ENCODE measurements at regions not wholly inside any gene's neighbourhood (a gene's known extent, or its start where the extent isn't known, plus 50 kb on each side); places are given as distances from the start of the nearest gene placed in this dataset.

DNA sequence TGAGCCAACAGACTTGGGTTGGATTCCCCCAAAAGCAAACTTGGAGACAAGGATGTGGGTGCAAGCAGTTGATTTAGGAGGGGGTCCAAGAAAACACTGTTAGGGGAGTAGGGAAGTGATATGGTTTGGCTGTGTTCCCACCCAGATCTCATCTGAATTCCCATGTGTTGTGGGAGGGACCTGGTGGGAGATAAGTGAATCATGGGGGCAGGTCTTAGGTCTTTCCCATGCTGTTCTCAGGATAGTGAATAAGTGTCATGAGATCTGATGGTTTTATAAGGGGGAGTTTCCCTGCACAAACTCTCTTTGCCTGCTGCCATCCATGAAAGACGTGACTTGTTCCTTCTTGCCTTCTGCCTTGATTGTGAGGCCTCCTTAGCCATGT, 542.6 kb downstream of the DHX35 start:
- intact Hi-C loops (cut with DNase I): no loop called here
- WGBS, 2 donors: 40 to 50% methylated on average over 1 of the region's 1 CpG

DNA sequence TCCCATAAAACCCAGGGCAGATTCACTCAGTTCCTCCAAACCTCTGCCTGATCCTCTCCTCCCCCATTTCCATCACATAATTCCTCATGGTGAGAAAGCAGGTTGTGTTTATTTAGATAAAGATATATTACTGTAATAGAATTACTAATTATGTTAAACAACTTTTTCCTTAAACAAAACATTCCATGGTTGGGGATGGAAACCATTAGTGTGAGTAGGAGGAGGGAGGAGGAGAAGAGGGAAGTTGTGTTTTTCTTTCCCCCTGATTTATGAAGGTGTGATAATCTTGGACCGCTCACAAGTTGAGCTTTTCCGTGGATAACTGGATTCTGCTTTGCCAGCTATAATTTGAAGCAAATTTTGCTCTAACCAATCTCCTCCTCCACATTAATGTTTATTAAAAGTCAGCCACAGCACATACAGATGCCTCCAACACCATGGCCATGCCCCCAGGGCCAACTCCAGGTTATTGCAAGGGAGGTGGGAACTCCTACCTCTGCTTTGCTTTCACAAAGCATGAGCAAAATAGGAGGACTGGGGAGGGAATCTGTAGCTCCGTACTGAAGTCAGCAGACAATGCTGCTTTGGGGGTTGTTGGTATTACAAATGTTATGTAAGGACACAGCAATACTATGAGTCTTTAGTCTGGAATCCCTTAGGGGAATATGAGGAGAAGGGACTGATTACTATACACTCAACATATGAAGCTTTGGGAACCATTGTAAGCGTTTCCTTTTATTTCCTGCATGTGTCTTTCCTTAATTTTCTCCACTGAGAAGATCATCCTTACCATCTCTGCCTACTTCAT, 542.0 kb downstream of the DHX35 start:
- no peak for TF ChIP-seq POLR2A (IDR thresholded peaks at IDR 0.05)
- TF ChIP-seq, protein P1, sequence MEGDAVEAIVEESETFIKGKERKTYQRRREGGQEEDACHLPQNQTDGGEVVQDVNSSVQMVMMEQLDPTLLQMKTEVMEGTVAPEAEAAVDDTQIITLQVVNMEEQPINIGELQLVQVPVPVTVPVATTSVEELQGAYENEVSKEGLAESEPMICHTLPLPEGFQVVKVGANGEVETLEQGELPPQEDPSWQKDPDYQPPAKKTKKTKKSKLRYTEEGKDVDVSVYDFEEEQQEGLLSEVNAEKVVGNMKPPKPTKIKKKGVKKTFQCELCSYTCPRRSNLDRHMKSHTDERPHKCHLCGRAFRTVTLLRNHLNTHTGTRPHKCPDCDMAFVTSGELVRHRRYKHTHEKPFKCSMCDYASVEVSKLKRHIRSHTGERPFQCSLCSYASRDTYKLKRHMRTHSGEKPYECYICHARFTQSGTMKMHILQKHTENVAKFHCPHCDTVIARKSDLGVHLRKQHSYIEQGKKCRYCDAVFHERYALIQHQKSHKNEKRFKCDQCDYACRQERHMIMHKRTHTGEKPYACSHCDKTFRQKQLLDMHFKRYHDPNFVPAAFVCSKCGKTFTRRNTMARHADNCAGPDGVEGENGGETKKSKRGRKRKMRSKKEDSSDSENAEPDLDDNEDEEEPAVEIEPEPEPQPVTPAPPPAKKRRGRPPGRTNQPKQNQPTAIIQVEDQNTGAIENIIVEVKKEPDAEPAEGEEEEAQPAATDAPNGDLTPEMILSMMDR (IDR thresholded peaks at IDR 0.05): no peak
- DNase-seq: no peak
- Histone ChIP-seq H3K27ac (no peak overlapping the region), H3K4me3 (no peak overlapping the region), H3K9me3 (no peaks in the 10 kb centered on the region), H3K36me3 (replicated peaks in 1 of 2; ENCODE audit: insufficient read depth in 1 of 2, low read depth in 2 of 2) (no peaks in the 10 kb centered on the region), H3K4me1 (no peaks in the 10 kb centered on the region), H3K27me3 (no peaks in the 10 kb centered on the region)
- no peak for ATAC-seq
- intact Hi-C loops (cut with DNase I): no loop called here
- WGBS, 2 donors: 67 to 69% methylated on average over 4 of the region's 4 CpGs

More for the DNA sequence above, 542.6 kb downstream of the DHX35 start:
- Histone ChIP-seq H3K27me3 (no peaks in the 10 kb centered on the region), H3K9me3 (no peaks in the 10 kb centered on the region), H3K4me1 (no peaks in the 10 kb centered on the region), H3K4me3 (no peak overlapping the region), H3K27ac (no peak overlapping the region), H3K36me3 (replicated peaks in 1 of 2; ENCODE audit: insufficient read depth in 1 of 2, low read depth in 2 of 2) (no peaks in the 10 kb centered on the region)
- TF ChIP-seq, protein P1 (IDR thresholded peaks at IDR 0.05): no peak
- TF ChIP-seq POLR2A (IDR thresholded peaks at IDR 0.05): no peak
- DNase-seq (no peak), ATAC-seq (no peak)

DNA sequence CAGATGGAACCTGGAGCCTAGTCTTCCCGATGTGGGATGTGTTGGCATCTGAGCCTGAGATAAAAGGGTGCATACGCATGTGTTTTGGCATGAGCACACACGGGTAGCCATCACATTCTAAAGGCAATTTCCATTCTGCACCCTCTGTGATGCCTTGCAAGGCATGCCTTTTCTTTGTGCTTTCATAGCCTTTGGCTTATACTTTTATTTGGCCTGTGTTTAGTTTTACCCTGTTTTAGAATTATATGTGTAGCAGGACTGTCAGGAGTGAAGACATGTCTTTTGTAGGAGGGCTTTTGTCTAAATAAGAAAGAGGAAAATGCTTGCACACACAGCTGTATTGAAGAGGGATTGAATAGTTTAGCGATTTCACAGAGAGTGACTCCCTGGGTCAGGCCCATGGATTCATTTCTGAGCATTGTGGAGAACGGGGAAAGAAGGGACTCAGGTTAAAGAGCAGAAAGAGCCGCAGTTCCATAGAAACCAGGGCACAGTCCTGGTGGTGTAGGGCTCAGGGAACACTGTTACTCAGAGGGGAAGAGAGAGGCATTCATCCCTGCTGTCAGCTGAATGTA, 530.2 kb downstream of the DHX35 start:
- no peak for ATAC-seq
- intact Hi-C loops (cut with DNase I): no loop called here
- no peaks in the 10 kb centered on the region for H3K9me3 ChIP-seq

DNA sequence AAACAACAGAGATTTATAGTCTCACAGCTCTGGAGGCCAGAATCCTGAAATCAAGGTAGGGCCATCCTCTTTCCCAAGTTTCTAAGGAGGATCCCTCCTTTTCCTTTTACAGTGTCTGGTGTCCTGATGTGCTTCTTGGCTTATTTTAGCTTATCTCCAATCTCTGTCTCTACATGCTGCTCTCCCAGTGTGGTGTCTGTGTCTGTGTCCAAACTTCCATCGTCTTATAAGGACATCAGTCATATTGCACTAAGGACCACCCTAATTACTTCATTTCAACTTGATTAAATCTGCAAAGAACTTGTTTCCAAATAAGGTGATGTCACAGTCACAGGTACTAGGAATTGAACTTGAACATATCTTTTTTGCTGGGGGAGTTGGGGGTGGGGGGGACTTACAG, 529.6 kb downstream of the DHX35 start:
- Histone ChIP-seq H3K4me1 (no peaks in the 10 kb centered on the region), H3K9me3 (no peaks in the 10 kb centered on the region), H3K27ac (no peak overlapping the region), H3K4me3 (no peak overlapping the region), H3K36me3 (replicated peaks in 1 of 2; ENCODE audit: insufficient read depth in 1 of 2, low read depth in 2 of 2) (no peaks in the 10 kb centered on the region), H3K27me3 (no peaks in the 10 kb centered on the region)
- intact Hi-C loops (cut with DNase I): no loop called here
- DNase-seq (no peak), ATAC-seq (no peak)
- TF ChIP-seq POLR2A (IDR thresholded peaks at IDR 0.05): no peak
- 58 to 70% methylated on average over 1 of the region's 1 CpG for WGBS, 2 donors

More for the DNA sequence above, 530.2 kb downstream of the DHX35 start:
- no peak overlapping the region for H3K4me3 ChIP-seq
- no peak for DNase-seq
- TF ChIP-seq, protein P1 (IDR thresholded peaks at IDR 0.05): no peak
- no peak for TF ChIP-seq POLR2A (IDR thresholded peaks at IDR 0.05)
- WGBS, 2 donors: 70 to 77% methylated on average over 6 of the region's 6 CpGs
- no peaks in the 10 kb centered on the region for H3K27me3 ChIP-seq
- H3K36me3 ChIP-seq (replicated peaks in 1 of 2; ENCODE audit: insufficient read depth in 1 of 2, low read depth in 2 of 2): no peaks in the 10 kb centered on the region
- H3K4me1 ChIP-seq: no peaks in the 10 kb centered on the region
- no peak overlapping the region for H3K27ac ChIP-seq

DNA sequence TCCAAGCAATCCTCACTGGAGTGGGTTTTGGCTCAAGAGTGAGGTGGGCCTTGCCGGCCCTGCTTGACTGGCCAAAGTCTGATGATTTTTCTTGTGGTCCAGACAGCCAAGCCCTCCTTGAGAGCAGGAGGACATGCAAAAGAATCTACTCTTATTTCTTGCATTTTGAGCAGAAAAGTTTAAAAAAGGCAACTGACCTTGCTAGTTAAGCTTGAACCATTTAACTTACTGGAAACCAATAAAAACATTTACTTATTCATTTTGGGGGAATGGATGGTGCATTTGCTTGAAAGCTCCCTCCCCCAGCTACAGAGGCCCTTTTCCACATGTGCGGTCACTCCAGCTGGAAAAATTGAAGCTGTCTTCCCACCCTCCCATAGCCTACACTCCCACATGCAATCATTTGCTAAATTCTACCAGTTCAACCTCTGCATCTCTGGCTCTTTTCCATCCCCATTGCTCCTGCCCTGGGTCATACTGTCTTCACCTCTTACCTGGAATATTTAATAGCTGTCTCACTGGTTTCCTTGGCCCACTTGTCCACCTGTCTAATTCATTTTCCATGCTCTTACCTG, 527.9 kb downstream of the DHX35 start:
- Histone ChIP-seq H3K4me1 (no peaks in the 10 kb centered on the region), H3K27me3 (no peaks in the 10 kb centered on the region), H3K9me3 (no peaks in the 10 kb centered on the region), H3K4me3 (no peak overlapping the region), H3K36me3 (replicated peaks in 1 of 2; ENCODE audit: insufficient read depth in 1 of 2, low read depth in 2 of 2) (no peaks in the 10 kb centered on the region), H3K27ac (no peak overlapping the region)
- WGBS, 2 donors: 66 to 86% methylated on average over 2 of the region's 2 CpGs
- intact Hi-C loops (cut with DNase I): no loop called here
- DNase-seq (no peak), ATAC-seq (no peak)
- TF ChIP-seq POLR2A (IDR thresholded peaks at IDR 0.05): no peak
- TF ChIP-seq, protein P1 (IDR thresholded peaks at IDR 0.05): no peak

Data from body of pancreas (tissue), 4 donors.